H1 (cell line): ENCODE measurements at regions not wholly inside any gene's neighbourhood (a gene's known extent, or its start where the extent isn't known, plus 50 kb on each side); places are given as distances from the start of the nearest gene placed in this dataset.

ENCODE experiments used
- CTCF ChIA-PET: fragments of 300-600 bp; sonication (Branson Sonifier 250); formaldehyde crosslinking; loops from one replicate; lab custom pipeline; 2021; ENCODE audit not compliant: partially characterized antibody; lab: Charles Lee
- POLR2A ChIA-PET: fragments of 300-600 bp; sonication (Branson Sonifier 250); formaldehyde crosslinking; loops from one replicate; lab custom pipeline; 2021; ENCODE audit warnings: inconsistent platforms; ENCODE audit not compliant: partially characterized antibody; lab: Charles Lee
- DNase-seq, 2 experiments: peaks; one replicate each; pipeline versions ENCODE4 v3.0.0 to v3.0.0-alpha.2; 2010 to 2022; ENCODE audit warnings: low spot score in 2 of 2, low read depth in 1 of 2, mixed read lengths in 1 of 2
- FAIRE-seq: peaks from 2 replicates; lab custom pipeline; 2011; peaks lifted over from hg19 to GRCh38; lab: Jason Lieb, UNC
- H2AFZ ChIP-seq: 2 replicates; pipeline ENCODE4 v1.8.1; 2012; ENCODE audit warnings: low read length, inconsistent platforms
- H2AK5ac ChIP-seq: 2 replicates; pipeline ENCODE4 v1.6.1; 2013; ENCODE audit warnings: low read depth, low read length
- H2BK120ac ChIP-seq: replicated peaks from 2 replicates; pipeline ENCODE3; 2013; ENCODE audit warnings: low read depth, low read length, inconsistent platforms
- H2BK12ac ChIP-seq: 2 replicates; pipeline ENCODE4 v1.6.1; 2013; ENCODE audit warnings: low read depth, low read length
- H2BK15ac ChIP-seq: 2 replicates; pipeline ENCODE4 v1.6.1; 2013; ENCODE audit warnings: low read length
- H2BK20ac ChIP-seq: 2 replicates; pipeline ENCODE4 v1.6.1; 2013; ENCODE audit warnings: low read length
- H2BK5ac ChIP-seq: 2 replicates; pipeline ENCODE4 v1.6.1; 2013; ENCODE audit warnings: low read depth, low read length
- H3K14ac ChIP-seq: 2 replicates; pipeline ENCODE4 v1.6.1; 2013; ENCODE audit warnings: inconsistent platforms; ENCODE audit not compliant: insufficient read length
- H3K18ac ChIP-seq: 2 replicates; pipeline ENCODE4 v1.6.1; 2013; ENCODE audit warnings: low read length; ENCODE audit errors: extremely low read depth
- H3K23ac ChIP-seq: 2 replicates; pipeline ENCODE4 v1.6.1; 2013; ENCODE audit warnings: inconsistent platforms; ENCODE audit not compliant: insufficient read length
- H3K23me2 ChIP-seq: 2 replicates; pipeline ENCODE4 v1.6.1; 2013; ENCODE audit warnings: low read depth, low read length
- H3K27ac ChIP-seq: 2 replicates; pipeline ENCODE4 v1.6.1; 2011; ENCODE audit warnings: low read depth, low read length, inconsistent platforms
- H3K27me3 ChIP-seq, 4 experiments: replicated peaks in 1 of 4; 1 replicate in 1 of 4; 2 replicates in 3 of 4; pipeline versions ENCODE4 v1.6.1 to v1.8.1; 2011 to 2013; ENCODE audit warnings: low read length in 3 of 4, mild to moderate bottlenecking in 3 of 4, inconsistent platforms in 2 of 4, mixed read lengths in 2 of 4, moderate library complexity in 1 of 4; ENCODE audit not compliant: control insufficient read depth in 3 of 4, insufficient read depth in 3 of 4; ENCODE audit errors: extremely low read depth in 1 of 4
- H3K36me3 ChIP-seq, 4 experiments: 2 replicates each; pipeline versions ENCODE4 v1.6.1 to v1.8.1; 2011 to 2013; ENCODE audit warnings: mild to moderate bottlenecking in 4 of 4, low read length in 3 of 4, moderate library complexity in 2 of 4, control low read depth in 1 of 4, inconsistent platforms in 1 of 4; ENCODE audit not compliant: insufficient read depth in 4 of 4, control insufficient read depth in 2 of 4
- H3K4ac ChIP-seq: replicated peaks from 2 replicates; pipeline ENCODE3; 2013; ENCODE audit warnings: low read length, low read depth, mixed read lengths, inconsistent platforms; ENCODE audit not compliant: insufficient read length
- H3K4me1 ChIP-seq, 4 experiments: replicated peaks in 1 of 4; 1 replicate in 1 of 4; 2 replicates in 3 of 4; pipeline versions ENCODE4 v1.6.1 to v1.8.1; 2011 to 2013; ENCODE audit warnings: low read length in 3 of 4, inconsistent platforms in 2 of 4, mixed read lengths in 1 of 4; ENCODE audit not compliant: insufficient read depth in 4 of 4, control insufficient read depth in 3 of 4
- H3K4me2 ChIP-seq, 2 experiments: 2 replicates each; pipeline versions ENCODE4 v1.6.1 to v1.8.1; 2011 to 2013; ENCODE audit warnings: low read depth in 2 of 2, low read length in 2 of 2, control low read depth in 1 of 2, inconsistent platforms in 1 of 2, mild to moderate bottlenecking in 1 of 2; ENCODE audit not compliant: insufficient read depth in 1 of 2
- H3K4me3 ChIP-seq, 4 experiments: fragments of 200-600, 300-600 bp in 1 of 4; sonication (generic), shearing (Covaris generic), sonication (Bioruptor Twin) in 1 of 4; 2 replicates each; pipeline versions ENCODE4 v1.5.1 to v1.8.1; 2011 to 2016; ENCODE audit warnings: low read length in 4 of 4, low read depth in 3 of 4, control low read depth in 2 of 4, inconsistent platforms in 2 of 4, mild to moderate bottlenecking in 2 of 4, mixed read lengths in 1 of 4, moderate library complexity in 1 of 4; ENCODE audit not compliant: insufficient read depth in 2 of 4; ENCODE audit errors: extremely low read depth in 1 of 4
- H3K56ac ChIP-seq: replicated peaks from 2 replicates; pipeline ENCODE3; 2013; ENCODE audit warnings: low read depth, mild to moderate bottlenecking, mixed read lengths, low read length, inconsistent platforms; ENCODE audit not compliant: insufficient read length
- H3K79me1 ChIP-seq: 2 replicates; pipeline ENCODE4 v1.6.1; 2013; ENCODE audit warnings: low read depth, low read length, control low read depth
- H3K79me2 ChIP-seq, 2 experiments: 2 replicates each; pipeline versions ENCODE4 v1.6.1 to v1.8.1; 2012 to 2013; ENCODE audit warnings: low read length in 2 of 2, mild to moderate bottlenecking in 2 of 2, inconsistent platforms in 1 of 2; ENCODE audit not compliant: insufficient read depth in 2 of 2, control insufficient read depth in 1 of 2
- H3K9ac ChIP-seq, 4 experiments: replicated peaks in 1 of 4; 1 replicate in 1 of 4; 2 replicates in 3 of 4; pipeline versions ENCODE4 v1.6.1 to v1.8.1; 2011 to 2013; ENCODE audit warnings: low read depth in 3 of 4, low read length in 3 of 4, control low read depth in 2 of 4, mild to moderate bottlenecking in 2 of 4, moderate library complexity in 2 of 4, inconsistent platforms in 1 of 4; ENCODE audit errors: extremely low read depth in 1 of 4
- H3K9me3 ChIP-seq, 2 experiments: 2 replicates each; pipeline versions ENCODE4 v1.6.1 to v1.8.1; 2012 to 2013; ENCODE audit warnings: mild to moderate bottlenecking in 2 of 2, moderate library complexity in 2 of 2, control low read depth in 1 of 2, inconsistent platforms in 1 of 2, low read depth in 1 of 2, low read length in 1 of 2, mixed read lengths in 1 of 2; ENCODE audit not compliant: insufficient read depth in 2 of 2
- H4K20me1 ChIP-seq, 2 experiments: replicated peaks in 1 of 2; 2 replicates each; pipeline versions ENCODE3 to v1.8.1; 2011 to 2013; ENCODE audit warnings: inconsistent platforms in 2 of 2, low read length in 2 of 2, mild to moderate bottlenecking in 1 of 2; ENCODE audit not compliant: insufficient read depth in 2 of 2, control insufficient read depth in 1 of 2
- H4K5ac ChIP-seq: 2 replicates; pipeline ENCODE4 v1.6.1; 2013; ENCODE audit warnings: low read length, low read depth, mixed read lengths, inconsistent platforms; ENCODE audit not compliant: insufficient read length
- H4K8ac ChIP-seq: 2 replicates; pipeline ENCODE4 v1.8.0; 2013; ENCODE audit warnings: mild to moderate bottlenecking, moderate library complexity, low read length, inconsistent platforms; ENCODE audit not compliant: insufficient read depth; ENCODE audit errors: extremely low read depth
- H4K91ac ChIP-seq: replicated peaks from 2 replicates; pipeline ENCODE3; 2013; ENCODE audit warnings: low read length, mixed read lengths, inconsistent platforms; ENCODE audit not compliant: insufficient read length
- BACH1 ChIP-seq: IDR thresholded peaks from 2 replicates; pipeline ENCODE4 v1.6.1; 2012; ENCODE audit warnings: low read length, improper control_type of control experiment
- CBX8 ChIP-seq: fragments of 300-800, 300-1000 bp; sonication (generic); IDR thresholded peaks from 2 replicates; pipeline ENCODE4 v1.7.1; 2016; ENCODE audit warnings: low read depth, low read length, borderline replicate concordance
- JUN ChIP-seq: IDR thresholded peaks from 2 replicates; pipeline ENCODE4 v1.6.1; 2011; ENCODE audit warnings: low read depth, mild to moderate bottlenecking, improper control_type of control experiment, low read length
- KDM1A ChIP-seq: fragments of 200-600, 300-600 bp; sonication (generic); IDR thresholded peaks from 2 replicates; pipeline ENCODE4 v1.7.1; 2016; ENCODE audit warnings: mild to moderate bottlenecking, low read length, borderline replicate concordance
- PHF8 ChIP-seq: fragments of 200-600 bp; sonication (generic); conservative IDR thresholded peaks from 2 replicates; pipeline ENCODE4 v1.7.1; 2012; ENCODE audit warnings: low read depth, mild to moderate bottlenecking, inconsistent platforms, low read length, moderate library complexity
- SAP30 ChIP-seq: fragments of 300-600 bp; sonication (generic); IDR thresholded peaks from 2 replicates; pipeline ENCODE4 v1.7.1; 2012; ENCODE audit warnings: low read length, moderate library complexity, mild to moderate bottlenecking, inconsistent platforms; ENCODE audit not compliant: insufficient read depth, insufficient replicate concordance
- SUZ12 ChIP-seq: fragments of 200-600 bp; sonication (generic); IDR thresholded peaks from 2 replicates; pipeline ENCODE4 v1.6.1; 2012; ENCODE audit warnings: mild to moderate bottlenecking, inconsistent platforms, low read length, moderate library complexity, mixed read lengths
- TCF12 ChIP-seq: IDR thresholded peaks from 2 replicates; pipeline ENCODE4 v1.6.1; 2011; ENCODE audit warnings: low read depth, mild to moderate bottlenecking, low read length
- WGBS, 2 experiments: shearing (Covaris generic) in 1 of 2; methylation state at CpG; one replicate each; pipeline versions ENCODE4 v1.1.6 to v1.1.7; 2013 to 2015; ENCODE audit warnings: low lambda C conversion rate in 2 of 2, mixed read lengths in 2 of 2, inconsistent platforms in 1 of 2, low coverage in 1 of 2, missing lambda C conversion rate in 1 of 2; ENCODE audit not compliant: insufficient replicate concordance in 2 of 2, insufficient coverage in 1 of 2, insufficient read length in 1 of 2; ENCODE audit errors: extremely low coverage in 1 of 2, missing lambda C conversion rate in 1 of 2; 5-methylcytosine and 5-hydroxymethylcytosine counted together
- TF ChIP-seq, protein P1 (sequence below): IDR thresholded peaks from 2 replicates; pipeline ENCODE4 v1.6.1; 2012; ENCODE audit warnings: inconsistent platforms

DNA sequence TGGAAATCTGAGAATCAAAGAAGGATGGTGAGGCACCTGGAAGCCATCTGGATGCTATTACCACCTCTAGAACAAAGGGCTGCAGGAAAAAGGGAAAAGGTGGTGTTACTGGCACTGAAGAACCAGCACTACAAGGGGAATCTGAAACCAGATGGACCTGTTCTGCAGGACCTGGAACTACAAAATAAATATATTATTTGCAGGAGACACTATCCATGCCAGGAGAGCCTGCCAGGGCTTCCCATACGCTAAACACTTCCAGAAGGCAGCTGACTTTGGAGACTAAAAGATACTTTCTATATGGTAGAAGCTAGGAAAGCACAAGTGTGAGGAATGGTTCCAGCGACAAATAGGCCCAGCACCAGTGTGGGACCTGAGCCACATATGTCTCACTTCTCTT is 83.4 kb upstream of the POU1F1 start:
- no peak for FAIRE-seq
- no peak overlapping the region for H2AFZ ChIP-seq
- TF ChIP-seq, protein P1, sequence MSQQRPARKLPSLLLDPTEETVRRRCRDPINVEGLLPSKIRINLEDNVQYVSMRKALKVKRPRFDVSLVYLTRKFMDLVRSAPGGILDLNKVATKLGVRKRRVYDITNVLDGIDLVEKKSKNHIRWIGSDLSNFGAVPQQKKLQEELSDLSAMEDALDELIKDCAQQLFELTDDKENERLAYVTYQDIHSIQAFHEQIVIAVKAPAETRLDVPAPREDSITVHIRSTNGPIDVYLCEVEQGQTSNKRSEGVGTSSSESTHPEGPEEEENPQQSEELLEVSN, result no peak
- no peak for TF ChIP-seq TCF12
- no peak for TF ChIP-seq BACH1
- TF ChIP-seq PHF8, result no peak
- no peak for TF ChIP-seq KDM1A
- no peak for TF ChIP-seq SAP30
- no peak for TF ChIP-seq JUN
- TF ChIP-seq CBX8, result no peak
- TF ChIP-seq SUZ12, result no peak

More for the DNA sequence above, 83.4 kb upstream of the POU1F1 start:
- 97% methylated on average over 2 of the region's 2 CpGs; no CpG with 5 or more reads in 1 of the 2 experiments for WGBS, 2 experiments
- H3K79me1 ChIP-seq, result no peaks in the 10 kb centered on the region
- H3K4ac ChIP-seq, result no peak overlapping the region
- H4K91ac ChIP-seq, result no peak overlapping the region
- H4K5ac ChIP-seq, result no peak overlapping the region
- no peaks in the 10 kb centered on the region for H3K9me3 ChIP-seq
- no peak overlapping the region for H3K4me3 ChIP-seq
- H3K23me2 ChIP-seq, result no peaks in the 10 kb centered on the region
- no peak overlapping the region for H2BK12ac ChIP-seq
- no peak overlapping the region for H3K23ac ChIP-seq
- H3K14ac ChIP-seq, result no peak overlapping the region
- no peak overlapping the region for H3K18ac ChIP-seq
- no peak overlapping the region for H2BK120ac ChIP-seq
- H2AK5ac ChIP-seq, result no peak overlapping the region
- CTCF ChIA-PET, result interaction anchor here (2.9 kb wide), 1 partner anchor 10 kb away, joined by 14 read pairs; no protein-coding TSS in a partner anchor
- H3K4me2 ChIP-seq, result no peak overlapping the region
- DNase-seq, result no peak
- no peaks in the 10 kb centered on the region for H3K27me3 ChIP-seq
- POLR2A ChIA-PET, result no interaction called here
- no peak overlapping the region for H2BK20ac ChIP-seq
- H2BK15ac ChIP-seq, result no peak overlapping the region
- peaks cover 0 to 3% (median 0%) of the 10 kb centered on the region in 4 experiments; a peak in 1 of 7 replicates for H3K4me1 ChIP-seq
- H3K36me3 ChIP-seq, result no peaks in the 10 kb centered on the region
- H3K9ac ChIP-seq, result no peak overlapping the region
- no peak overlapping the region for H2BK5ac ChIP-seq
- no peak overlapping the region for H3K56ac ChIP-seq
- no peaks in the 10 kb centered on the region for H4K20me1 ChIP-seq
- H4K8ac ChIP-seq, result no peak overlapping the region
- no peak overlapping the region for H3K27ac ChIP-seq
- H3K79me2 ChIP-seq, result no peaks in the 10 kb centered on the region
